Karpas-422 (cell line): ENCODE measurements at regions not wholly inside any gene's neighbourhood (a gene's known extent, or its start where the extent isn't known, plus 50 kb on each side); places are given as distances from the start of the nearest gene placed in this dataset.
"Not testable (repeated sequence)": the region's sequence is repeated elsewhere in the genome, so short reads cannot be mapped to it uniquely, and the experiment has no call there.

Source experiments
- DNase-seq: peaks from one replicate; pipeline ENCODE4 v3.0.0-alpha.2; 2015
- H2AFZ ChIP-seq: fragments of 200-600 bp; sonication (generic); 2 replicates; pipeline ENCODE4 v1.6.1; 2014; ENCODE audit warnings: antibody characterized with exemption, low read length, mixed read lengths
- H3K27ac ChIP-seq: fragments of 200-600 bp; sonication (generic); 2 replicates; pipeline ENCODE4 v1.5.1; 2014; ENCODE audit warnings: mild to moderate bottlenecking, low read length, moderate library complexity
- H3K27me3 ChIP-seq: fragments of 200-600 bp; sonication (generic); 2 replicates; pipeline ENCODE4 v1.6.1; 2014; ENCODE audit warnings: low read length, mixed read lengths
- H3K36me3 ChIP-seq: fragments of 200-600 bp; sonication (generic); 2 replicates; pipeline ENCODE4 v1.6.1; 2014; ENCODE audit warnings: low read length, mixed read lengths; ENCODE audit not compliant: insufficient read depth
- H3K4me1 ChIP-seq: fragments of 200-600 bp; sonication (generic); 2 replicates; pipeline ENCODE4 v1.6.1; 2014; ENCODE audit warnings: mild to moderate bottlenecking, low read length, mixed read lengths
- H3K4me2 ChIP-seq: fragments of 200-600 bp; sonication (generic); 2 replicates; pipeline ENCODE4 v1.6.1; 2014; ENCODE audit warnings: low read length, low read depth, mild to moderate bottlenecking; ENCODE audit not compliant: poor library complexity, severe bottlenecking
- H3K4me3 ChIP-seq: fragments of 200-600 bp; sonication (generic); 2 replicates; pipeline ENCODE4 v1.5.1; 2014; ENCODE audit warnings: mild to moderate bottlenecking, antibody characterized with exemption, low read length, mixed read lengths
- H3K79me2 ChIP-seq: fragments of 200-600 bp; sonication (generic); 2 replicates; pipeline ENCODE4 v1.6.1; 2014; ENCODE audit warnings: mild to moderate bottlenecking, low read length, mixed read lengths
- H3K9ac ChIP-seq: fragments of 200-600 bp; sonication (generic); 2 replicates; pipeline ENCODE4 v1.6.0; 2014; ENCODE audit warnings: low read length
- H3K9me2 ChIP-seq: fragments of 200-600 bp; sonication (generic), shearing (Covaris generic); replicated peaks from 2 replicates; pipeline ENCODE4 v1.6.0; 2014; ENCODE audit warnings: mild to moderate bottlenecking, low read length, moderate library complexity; ENCODE audit not compliant: insufficient read depth
- H3K9me3 ChIP-seq: fragments of 300-700, 200-600 bp; sonication (generic); 2 replicates; pipeline ENCODE4 v1.6.1; 2014; ENCODE audit warnings: low read length, mixed read lengths
- H4K20me1 ChIP-seq: fragments of 200-600 bp; sonication (generic); 2 replicates; pipeline ENCODE4 v1.6.1; 2014; ENCODE audit warnings: mild to moderate bottlenecking, antibody characterized with exemption, low read length, low read depth; ENCODE audit not compliant: insufficient read depth

- DNase-seq, H3K27me3 ChIP-seq, H4K20me1 ChIP-seq, H3K9ac ChIP-seq, H3K9me2 ChIP-seq, H3K4me1 ChIP-seq, H3K4me2 ChIP-seq, H3K4me3 ChIP-seq, H3K36me3 ChIP-seq, H3K79me2 ChIP-seq, H2AFZ ChIP-seq, H3K27ac ChIP-seq: not testable (repeated sequence)
- H3K9me3 ChIP-seq = peaks cover 21% of the 10 kb centered on the region
These were observed 623.1 kb upstream of the COX7C start for GRCh38 chr5:85994653-85995052.

DNA sequence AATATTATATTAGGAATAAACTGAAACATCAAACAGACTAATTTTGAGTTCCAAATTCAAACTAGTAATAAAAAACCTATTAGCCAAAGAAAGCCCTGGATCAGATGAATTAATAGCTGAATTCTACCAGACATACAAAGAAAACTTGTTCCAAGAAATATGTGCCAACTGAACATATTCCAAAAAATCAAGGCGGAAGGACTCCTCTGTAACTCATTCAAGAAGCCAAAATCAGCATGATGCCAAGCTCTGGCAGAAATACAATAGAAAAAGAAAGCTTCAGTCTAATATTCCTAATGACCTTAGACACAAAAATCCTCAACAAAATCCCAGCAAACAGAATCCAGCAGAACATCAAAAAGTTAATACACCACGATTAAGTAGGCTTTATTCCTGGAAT, 619.1 kb upstream of the COX7C start:
- no peak overlapping the region for H3K4me3 ChIP-seq
- no peaks in the 10 kb centered on the region for H3K79me2 ChIP-seq
- no peak for DNase-seq
- no peaks in the 10 kb centered on the region for H3K4me1 ChIP-seq
- H4K20me1 ChIP-seq = no peaks in the 10 kb centered on the region
- peaks cover 27% of the 10 kb centered on the region for H3K9me3 ChIP-seq
- no peak overlapping the region for H3K4me2 ChIP-seq
- H3K27me3 ChIP-seq = no peaks in the 10 kb centered on the region
- no peak overlapping the region for H3K27ac ChIP-seq
- no peaks in the 10 kb centered on the region for H3K36me3 ChIP-seq
- H2AFZ ChIP-seq = no peak overlapping the region
- no peaks in the 10 kb centered on the region for H3K9me2 ChIP-seq
- H3K9ac ChIP-seq = no peak overlapping the region

- Histone ChIP-seq H3K4me3 (no peak overlapping the region), H3K9ac (no peak overlapping the region), H3K27me3 (no peaks in the 10 kb centered on the region), H3K9me2 (no peaks in the 10 kb centered on the region), H4K20me1 (no peaks in the 10 kb centered on the region), H3K9me3 (peaks cover 19% of the 10 kb centered on the region), H3K27ac (no peak overlapping the region), H3K4me1 (no peaks in the 10 kb centered on the region), H2AFZ (no peak overlapping the region), H3K36me3 (no peaks in the 10 kb centered on the region), H3K4me2 (no peak overlapping the region), H3K79me2 (no peaks in the 10 kb centered on the region)
- no peak for DNase-seq
These were observed 609.4 kb upstream of the COX7C start for GRCh38 chr5:86008293-86008692.

DNA sequence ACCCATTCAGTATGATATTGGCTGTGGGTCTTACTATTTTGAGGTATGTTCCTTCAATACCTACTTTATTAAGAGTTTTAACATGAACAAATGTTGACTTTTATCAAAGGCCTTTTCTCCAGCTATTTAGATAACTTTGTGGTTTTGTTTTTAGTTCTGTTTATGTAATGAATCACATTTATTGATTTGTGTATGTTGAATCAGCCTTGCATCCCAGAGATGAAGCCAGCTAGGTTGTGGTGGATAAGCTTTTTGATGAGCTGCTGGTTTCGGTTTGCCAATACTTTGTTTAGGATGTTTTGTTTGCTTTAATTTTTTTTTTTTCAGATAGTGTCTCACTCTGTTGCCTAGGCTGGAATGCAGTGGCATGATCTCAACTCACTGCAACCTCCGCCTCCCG, 609.0 kb upstream of the COX7C start:
- no peaks in the 10 kb centered on the region for H4K20me1 ChIP-seq
- no peaks in the 10 kb centered on the region for H3K79me2 ChIP-seq
- no peak overlapping the region for H3K4me3 ChIP-seq
- no peaks in the 10 kb centered on the region for H3K27me3 ChIP-seq
- H3K36me3 ChIP-seq = no peaks in the 10 kb centered on the region
- H3K4me1 ChIP-seq = no peaks in the 10 kb centered on the region
- DNase-seq = no peak
- no peak overlapping the region for H3K9ac ChIP-seq
- no peak overlapping the region for H3K4me2 ChIP-seq
- no peak overlapping the region for H3K27ac ChIP-seq
- no peaks in the 10 kb centered on the region for H3K9me2 ChIP-seq
- no peak overlapping the region for H2AFZ ChIP-seq
- H3K9me3 ChIP-seq = peaks cover 19% of the 10 kb centered on the region

DNA sequence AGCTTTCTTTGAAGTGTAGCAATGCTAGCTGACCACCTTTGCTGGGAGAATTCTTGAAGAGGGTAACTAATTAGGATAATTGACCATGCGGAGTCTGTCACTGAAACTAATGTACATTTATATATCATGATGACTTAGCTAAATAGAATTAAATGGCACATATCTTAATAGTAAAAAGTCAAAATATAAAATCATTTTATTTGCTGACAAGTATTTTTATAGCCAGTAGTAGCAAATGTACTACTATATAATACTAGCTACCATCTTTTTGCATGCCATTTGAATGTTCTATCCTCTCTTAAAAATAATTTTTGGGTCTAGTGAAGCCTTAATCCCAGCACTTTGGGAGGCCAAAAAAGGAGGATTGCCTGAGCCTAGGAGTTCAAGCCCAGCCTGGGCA, 605.8 kb upstream of the COX7C start:
- Histone ChIP-seq H3K79me2 (no peaks in the 10 kb centered on the region), H4K20me1 (no peaks in the 10 kb centered on the region), H3K36me3 (no peaks in the 10 kb centered on the region), H3K27ac (no peak overlapping the region), H3K4me2 (no peak overlapping the region), H3K27me3 (no peaks in the 10 kb centered on the region), H3K9ac (no peak overlapping the region), H3K4me3 (no peak overlapping the region), H3K9me2 (no peaks in the 10 kb centered on the region), H3K4me1 (no peaks in the 10 kb centered on the region), H2AFZ (no peak overlapping the region), H3K9me3 (peaks cover 20% of the 10 kb centered on the region)
- no peak for DNase-seq

GRCh38 chr5:86029308-86029707, 588.4 kb upstream of the COX7C start:
- Histone ChIP-seq H3K4me3 (no peak overlapping the region), H3K9ac (no peak overlapping the region)
- DNase-seq = no peak

GRCh38 chr5:86030753-86031152, 587.0 kb upstream of the COX7C start:
- no peak overlapping the region for H3K4me2 ChIP-seq
- H3K9ac ChIP-seq = no peak overlapping the region
- no peaks in the 10 kb centered on the region for H3K4me1 ChIP-seq
- no peaks in the 10 kb centered on the region for H3K27me3 ChIP-seq
- DNase-seq = no peak
- H3K9me2 ChIP-seq = no peaks in the 10 kb centered on the region
- H4K20me1 ChIP-seq = no peaks in the 10 kb centered on the region
- no peak overlapping the region for H3K4me3 ChIP-seq
- no peak overlapping the region for H2AFZ ChIP-seq
- H3K79me2 ChIP-seq = no peaks in the 10 kb centered on the region
- no peak overlapping the region for H3K27ac ChIP-seq
- H3K9me3 ChIP-seq = peaks cover 19% of the 10 kb centered on the region
- no peaks in the 10 kb centered on the region for H3K36me3 ChIP-seq

More at GRCh38 chr5:86029308-86029707, 588.4 kb upstream of the COX7C start:
- Histone ChIP-seq H3K9me2 (no peaks in the 10 kb centered on the region), H3K27me3 (no peaks in the 10 kb centered on the region), H3K36me3 (no peaks in the 10 kb centered on the region), H3K4me2 (no peak overlapping the region), H3K9me3 (peaks cover 24% of the 10 kb centered on the region), H3K27ac (no peak overlapping the region), H3K4me1 (no peaks in the 10 kb centered on the region), H3K79me2 (no peaks in the 10 kb centered on the region), H2AFZ (no peak overlapping the region), H4K20me1 (no peaks in the 10 kb centered on the region)

DNA sequence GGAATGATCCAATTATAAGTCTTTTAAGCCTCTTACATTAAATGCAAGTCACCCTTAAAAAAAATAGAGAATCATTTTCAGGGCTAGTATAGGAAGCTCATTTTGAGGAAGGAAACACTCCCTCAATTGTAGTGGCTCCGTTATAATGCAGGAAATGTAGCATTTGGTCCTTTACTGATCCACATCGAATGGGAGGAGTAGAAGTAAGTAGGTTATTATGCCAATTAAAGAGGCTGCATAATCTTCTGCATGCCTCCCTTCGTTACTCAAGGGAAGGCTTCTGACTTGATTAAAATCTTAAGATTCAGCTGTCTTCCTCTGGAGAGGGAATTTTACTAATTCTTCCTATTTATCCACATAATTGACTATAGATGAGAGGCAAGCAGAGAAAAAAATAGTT, 579.2 kb upstream of the COX7C start:
- no peaks in the 10 kb centered on the region for H3K27me3 ChIP-seq
- no peak overlapping the region for H3K4me2 ChIP-seq
- no peaks in the 10 kb centered on the region for H3K4me1 ChIP-seq
- no peaks in the 10 kb centered on the region for H3K36me3 ChIP-seq
- H3K4me3 ChIP-seq = no peak overlapping the region
- no peaks in the 10 kb centered on the region for H3K9me2 ChIP-seq
- H4K20me1 ChIP-seq = no peaks in the 10 kb centered on the region
- no peak overlapping the region for H3K27ac ChIP-seq
- H3K9ac ChIP-seq = no peak overlapping the region
- H3K79me2 ChIP-seq = no peaks in the 10 kb centered on the region
- peaks cover 17% of the 10 kb centered on the region for H3K9me3 ChIP-seq
- no peak for DNase-seq
- no peak overlapping the region for H2AFZ ChIP-seq

DNA sequence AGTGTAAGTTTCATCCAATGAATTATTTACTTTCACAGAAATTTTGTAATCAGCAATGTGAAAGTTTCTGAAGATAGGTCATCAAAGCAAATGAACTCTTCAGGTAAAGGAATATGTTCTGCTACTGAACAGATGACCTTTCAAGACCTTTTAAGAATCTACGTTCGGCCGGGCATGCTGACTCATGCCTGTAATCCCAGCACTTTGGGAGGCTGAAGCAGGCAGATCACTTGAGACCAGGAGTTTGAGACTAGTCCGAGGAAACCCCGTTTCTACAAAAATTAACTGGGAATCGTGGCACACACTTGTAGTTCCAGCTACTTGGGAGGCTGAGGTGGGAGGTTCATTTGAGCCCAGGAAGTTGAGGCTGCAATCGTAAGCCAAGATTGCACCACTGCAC, 578.4 kb upstream of the COX7C start:
- Histone ChIP-seq H3K4me3 (no peak overlapping the region), H3K9me3 (peaks cover 12% of the 10 kb centered on the region; the same call in 1 of the 2 replicates)

More for the DNA sequence above, 578.4 kb upstream of the COX7C start:
- Histone ChIP-seq H2AFZ (no peak overlapping the region), H3K27ac (no peak overlapping the region), H3K79me2 (no peaks in the 10 kb centered on the region), H3K27me3 (no peaks in the 10 kb centered on the region), H3K4me2 (no peak overlapping the region), H3K4me1 (no peaks in the 10 kb centered on the region), H3K9me2 (no peaks in the 10 kb centered on the region), H3K36me3 (no peaks in the 10 kb centered on the region), H4K20me1 (no peaks in the 10 kb centered on the region), H3K9ac (no peak overlapping the region)
- no peak for DNase-seq
